HepG2 (cell line): ENCODE measurements at regions not wholly inside any gene's neighbourhood (a gene's known extent, or its start where the extent isn't known, plus 50 kb on each side); places are given as distances from the start of the nearest gene placed in this dataset.

Experiments used
- ATAC-seq: fragments of 200-7000 bp; cut with Tn5 transposase; 3 replicates; pipeline ENCODE4 v1.9.1; 2020; ENCODE audit warnings: mild to moderate bottlenecking, moderate library complexity
- BruUV-seq: library from RNA; stranded (reverse); fragments of 400-500 nt; replicated peaks from 2 replicates; lab custom pipeline; 2021; lab: Mats Ljungman, UMichigan
- CTCF ChIA-PET: fragments of 300-600 bp; formaldehyde crosslinking; extraction: SDS; loops from one replicate; lab custom pipeline; 2021; ENCODE audit warnings: low total read pairs, inconsistent platforms, low intra/inter-chr PET ratio; lab: Yijun Ruan, JAX
- POLR2A ChIA-PET: fragments of 350-600 bp; sonication (Branson Sonifier 250); formaldehyde crosslinking; loops from one replicate; lab custom pipeline; 2020; ENCODE audit warnings: antibody characterized with exemption, inconsistent platforms; lab: Yijun Ruan, JAX
- DNase-seq: peaks from one replicate; pipeline ENCODE4 v3.0.0-alpha.2; 2015; ENCODE audit warnings: low spot score
- FAIRE-seq: peaks from 3 replicates; lab custom pipeline; 2011; peaks lifted over from hg19 to GRCh38; lab: Jason Lieb, UNC
- H2AFZ ChIP-seq: one replicate; pipeline ENCODE4 v1.6.1; 2011; ENCODE audit warnings: low read length, inconsistent platforms
- H3K27ac ChIP-seq: fragments of 300-600 bp; 3 replicates; pipeline ENCODE4 v1.8.0; 2011; ENCODE audit warnings: mixed run types, mild to moderate bottlenecking, mixed read lengths, low read length, inconsistent platforms; ENCODE audit not compliant: insufficient read depth; ENCODE audit errors: extremely low read length
- H3K27me3 ChIP-seq, 2 experiments: fragments of 200-600 bp in 1 of 2; 2 replicates in 1 of 2; 3 replicates in 1 of 2; pipeline versions ENCODE4 v1.6.0 to v1.8.0; 2011; ENCODE audit warnings: low read length in 2 of 2, mild to moderate bottlenecking in 2 of 2, moderate library complexity in 2 of 2, inconsistent platforms in 1 of 2; ENCODE audit not compliant: insufficient read depth in 2 of 2, control insufficient read depth in 1 of 2
- H3K36me3 ChIP-seq, 2 experiments: fragments of 200-600 bp in 1 of 2; replicated peaks in 1 of 2; 2 replicates in 1 of 2; 3 replicates in 1 of 2; pipeline versions ENCODE4 v1.5.1 to v1.8.0; 2011; ENCODE audit warnings: low read length in 2 of 2, inconsistent platforms in 1 of 2; ENCODE audit not compliant: insufficient read depth in 2 of 2, control insufficient read depth in 1 of 2
- H3K4me1 ChIP-seq: 2 replicates; pipeline ENCODE4 v1.5.1; 2012; ENCODE audit warnings: low read length, inconsistent platforms; ENCODE audit not compliant: insufficient read depth
- H3K4me2 ChIP-seq: 2 replicates; pipeline ENCODE4 v1.6.0; 2011; ENCODE audit warnings: low read depth, low read length, inconsistent platforms
- H3K4me3 ChIP-seq, 3 experiments: fragments of 200-600 bp in 1 of 3; sonication (generic), shearing (Covaris generic) in 1 of 3; replicated peaks in 1 of 3; 2 replicates each; pipeline ENCODE4 v1.5.1; 2011 to 2016; ENCODE audit warnings: low read length in 3 of 3, inconsistent platforms in 2 of 3, low read depth in 2 of 3, mild to moderate bottlenecking in 2 of 3, control low read depth in 1 of 3, mixed read lengths in 1 of 3; ENCODE audit not compliant: insufficient read depth in 1 of 3
- H3K79me2 ChIP-seq: one replicate; pipeline ENCODE4 v1.6.1; 2011; ENCODE audit warnings: low read length, inconsistent platforms; ENCODE audit not compliant: insufficient read depth
- H3K9ac ChIP-seq: 2 replicates; pipeline ENCODE4 v1.6.0; 2011; ENCODE audit warnings: mild to moderate bottlenecking, low read depth, low read length, inconsistent platforms; ENCODE audit not compliant: insufficient read depth
- H3K9me3 ChIP-seq: 2 replicates; pipeline ENCODE4 v1.5.1; 2012; ENCODE audit warnings: mild to moderate bottlenecking, low read length
- H4K20me1 ChIP-seq: 2 replicates; pipeline ENCODE4 v1.6.0; 2011; ENCODE audit warnings: inconsistent platforms, mild to moderate bottlenecking, low read length, moderate library complexity; ENCODE audit not compliant: insufficient read depth
- CHCHD3 ChIP-seq: sonication (generic); formaldehyde crosslinking; IDR thresholded peaks from 2 replicates; pipeline ENCODE4 v1.8.0; 2022; ENCODE audit warnings: mild to moderate bottlenecking, missing genetic modification reagents, moderate library complexity
- MIER3 ChIP-seq: IDR thresholded peaks from 2 replicates; pipeline ENCODE4 v1.6.1; 2016; ENCODE audit warnings: missing compliant biosample characterization, borderline replicate concordance
- POGK ChIP-seq: sonication (generic); formaldehyde crosslinking; conservative IDR thresholded peaks from 2 replicates; pipeline ENCODE4 v1.8.0; 2022; ENCODE audit warnings: mild to moderate bottlenecking, moderate library complexity, missing genetic modification reagents
- PPARG ChIP-seq: conservative IDR thresholded peaks from 2 replicates; pipeline ENCODE4 v1.6.1; 2016; ENCODE audit warnings: missing biosample characterization, missing genetic modification reagents
- SOX13 ChIP-seq, 3 experiments: fragments of 450-650 bp in 1 of 3; sonication (generic) in 1 of 3; formaldehyde crosslinking in 1 of 3; IDR thresholded peaks in 2 of 3; conservative IDR thresholded peaks in 1 of 3; 2 replicates each; pipeline versions ENCODE4 v1.5.0 to v1.6.1; 2016 to 2020; ENCODE audit warnings: antibody characterized with exemption in 1 of 3, mild to moderate bottlenecking in 1 of 3, missing compliant biosample characterization in 1 of 3, missing genetic modification reagents in 1 of 3, moderate library complexity in 1 of 3
- SOX6 ChIP-seq, 2 experiments: fragments of 450-650 bp in 1 of 2; sonication (generic) in 1 of 2; formaldehyde crosslinking in 1 of 2; IDR thresholded peaks; 2 replicates each; pipeline versions ENCODE4 v1.4.0 to v1.6.1; 2017 to 2020; ENCODE audit warnings: antibody characterized with exemption in 1 of 2, mild to moderate bottlenecking in 1 of 2, missing genetic modification reagents in 1 of 2
- ZNF891 ChIP-seq: sonication (generic); formaldehyde crosslinking; IDR thresholded peaks from 2 replicates; pipeline ENCODE4 v1.5.0; 2020; ENCODE audit warnings: mild to moderate bottlenecking, missing genetic modification reagents
- WGBS: methylation state at CpG from one replicate; pipeline ENCODE4 v1.1.6; 2017; ENCODE audit warnings: low lambda C conversion rate; 5-methylcytosine and 5-hydroxymethylcytosine counted together
- in situ Hi-C: cut with HindIII; loops from 2 replicates; pipeline ENCODE4 v1.10.0; 2017; ENCODE audit warnings: low pct_unique_long_range_greater_than_20kb; ENCODE audit not compliant: extremely low pct_ligation_motif_present
- intact Hi-C: fragments of 100-400 bp; cut with micrococcal nuclease; formaldehyde crosslinking; loops from one replicate; pipeline ENCODE4 v1.10.0; 2022; ENCODE audit not compliant: unreplicated experiment

GRCh38 chr1:203954788-203955552 lies 93.6 kb downstream of the SNRPE start:
- WGBS = 15% methylated on average over 5 of the region's 5 CpGs
- no TSS peak for BruUV-seq
- no peak overlapping the region for H2AFZ ChIP-seq

More at GRCh38 chr1:203954788-203955552, 93.6 kb downstream of the SNRPE start:
- H3K4me1 ChIP-seq = no peaks in the 10 kb centered on the region
- ATAC-seq (no peak), DNase-seq (no peak)
- H3K79me2 ChIP-seq = no peaks in the 10 kb centered on the region
- H3K36me3 ChIP-seq = no peaks in the 10 kb centered on the region
- POLR2A ChIA-PET = no interaction called here
- no peak overlapping the region for H3K27ac ChIP-seq
- CTCF ChIA-PET = no interaction called here
- peaks cover 16% of the 10 kb centered on the region for H3K9me3 ChIP-seq
- in situ Hi-C loops = no loop called here
- no peak overlapping the region for H3K4me2 ChIP-seq
- H4K20me1 ChIP-seq = no peaks in the 10 kb centered on the region
- H3K4me3 ChIP-seq = no peak overlapping the region
- no peak for TF ChIP-seq CHCHD3 (CRISPR knock-in tag)
- TF ChIP-seq SOX13 (IDR thresholded peaks at IDR 0.05) = no peak
- peak in 1 of 2 experiments; percentile 39; a peak in 1 of 4 replicates for TF ChIP-seq SOX13 (CRISPR knock-in tag; conservative IDR thresholded peaks at IDR 0.05 in 1 of 2, IDR thresholded peaks at IDR 0.05 in 1 of 2)
- no peak for TF ChIP-seq POGK
- no peak for TF ChIP-seq MIER3 (CRISPR knock-in tag)
- TF ChIP-seq SOX6 (IDR thresholded peaks at IDR 0.05) = no peak
- 0 out of 2 replicates have a peak, but pooled peaks have one; percentile 17 for TF ChIP-seq SOX6 (CRISPR knock-in tag; IDR thresholded peaks at IDR 0.05)
- TF ChIP-seq PPARG (CRISPR knock-in tag) = peak; percentile 52
- TF ChIP-seq ZNF891 = no peak
- TF ChIP-seq, all 625 proteins: peak for 3
- 0 out of 5 replicates have a peak, but pooled peaks cover 0 to 3% of the 10 kb centered on the region in 2 experiments for H3K27me3 ChIP-seq
- no peak for FAIRE-seq
- H3K9ac ChIP-seq = no peak overlapping the region
- intact Hi-C loops = no loop called here
